COLO668 (cell line): ENCODE measurements at regions not wholly inside any gene's neighbourhood (a gene's known extent, or its start where the extent isn't known, plus 50 kb on each side); places are given as distances from the start of the nearest gene placed in this dataset.

ENCODE experiments used
- DNase-seq: peaks from one replicate; lab custom pipeline; 2025; ENCODE audit not compliant: unreplicated experiment; lab: John Stamatoyannopoulos, UW

DNA sequence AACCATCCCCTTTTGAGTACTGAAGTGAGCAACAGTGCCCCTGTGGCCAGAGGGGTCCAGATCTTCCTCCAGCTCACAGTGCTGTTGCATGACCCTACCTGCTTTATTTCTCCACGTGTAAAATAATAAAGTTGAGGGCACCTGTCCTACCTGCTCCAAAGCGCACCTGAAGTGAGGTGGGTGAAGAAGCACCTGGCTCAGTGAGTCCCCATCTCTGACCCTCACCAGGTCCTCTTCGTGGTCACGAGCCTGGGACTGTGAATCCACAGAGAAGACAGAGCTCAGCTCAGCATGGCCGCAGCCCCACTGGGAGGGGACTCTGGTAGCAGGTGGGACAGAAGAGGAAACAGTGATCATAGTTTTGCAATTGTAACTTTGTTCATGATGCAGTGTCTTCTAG is 976.7 kb upstream of the TMEM132C start:
- DNase-seq: no peak

DNA sequence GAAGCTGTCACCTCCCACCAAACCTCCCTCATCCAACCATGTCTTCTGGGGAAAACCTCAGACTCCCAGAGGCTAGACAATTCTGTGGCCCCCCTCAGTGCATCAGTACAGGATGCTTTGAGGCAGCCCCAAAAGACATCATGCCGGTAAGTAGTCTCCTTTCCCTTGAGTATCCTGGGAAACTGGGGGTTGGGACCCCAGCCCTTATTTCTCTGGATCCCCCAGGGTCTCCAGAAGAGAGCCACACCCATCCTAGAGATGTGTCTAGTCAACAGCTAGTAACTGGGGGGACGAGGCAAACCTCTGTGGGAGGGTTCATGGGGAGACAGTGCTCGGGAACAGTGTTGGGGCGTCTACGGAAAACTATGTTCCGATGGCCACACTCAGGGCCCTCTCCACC is 974.2 kb upstream of the TMEM132C start:
- no peak for DNase-seq

DNA sequence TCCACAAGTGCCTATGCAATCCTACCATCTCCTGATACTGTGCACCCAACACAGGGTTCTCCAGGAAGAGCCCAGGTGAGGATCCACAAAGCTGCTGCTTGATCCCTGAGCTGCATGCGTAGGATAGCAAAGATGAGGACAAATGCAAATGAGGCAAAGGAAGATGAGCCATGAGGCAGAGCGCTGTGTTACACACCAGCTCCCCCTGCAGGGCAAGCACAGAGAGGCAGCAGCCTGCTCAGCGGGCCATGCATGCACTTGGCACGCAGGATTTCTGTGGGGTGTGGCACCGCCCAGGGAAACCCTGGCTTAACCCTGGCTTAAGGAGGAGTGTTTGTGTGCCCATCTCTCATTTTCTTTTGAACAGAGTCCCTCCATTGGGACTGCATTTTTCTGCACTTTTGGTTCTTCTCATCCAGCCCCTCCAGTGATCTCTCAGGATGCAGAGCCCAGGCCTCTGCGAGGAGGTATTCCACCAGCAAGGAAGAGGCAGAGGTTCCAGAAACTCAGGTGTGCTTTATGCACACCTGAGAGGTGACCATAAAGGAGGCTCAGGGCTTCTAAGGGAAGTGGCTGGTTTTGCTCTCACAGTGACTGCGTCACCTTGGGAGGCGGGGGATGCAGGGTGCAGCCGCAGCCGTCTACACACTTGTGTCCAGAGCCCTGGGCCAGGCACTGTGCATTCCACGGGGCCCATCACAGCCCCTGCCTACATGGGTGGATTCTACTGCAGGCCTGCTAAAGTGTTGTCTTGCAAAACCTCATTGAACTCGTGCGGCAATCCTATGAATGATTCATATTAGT is 973.3 kb upstream of the TMEM132C start:
- DNase-seq: peak; percentile 32

DNA sequence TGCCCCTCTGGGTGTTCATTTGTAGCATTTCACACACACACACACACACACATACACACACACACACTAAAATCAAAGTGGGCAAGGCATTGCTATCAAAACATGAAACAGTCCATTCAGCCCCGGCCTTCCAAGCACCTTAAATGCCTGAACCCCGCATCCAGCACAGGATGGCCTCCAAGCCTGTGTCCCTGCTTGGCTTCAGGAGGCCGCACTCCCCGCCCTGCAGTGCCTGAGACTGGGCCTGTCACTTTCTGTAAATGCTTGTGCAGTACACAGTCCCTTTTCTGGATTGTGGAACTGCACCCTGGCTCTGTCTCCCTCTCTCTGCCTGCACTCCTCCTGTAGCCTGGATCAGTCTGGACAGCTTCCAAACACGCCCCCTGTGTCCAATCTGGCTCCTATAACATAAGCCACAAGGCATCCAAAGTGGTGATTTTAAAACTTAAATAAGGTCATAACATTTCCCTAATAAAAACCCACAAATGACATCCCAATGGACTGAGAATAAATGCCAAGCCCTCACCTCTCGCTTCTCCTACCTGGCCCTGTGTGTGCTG is 972.2 kb upstream of the TMEM132C start:
- DNase-seq: no peak

DNA sequence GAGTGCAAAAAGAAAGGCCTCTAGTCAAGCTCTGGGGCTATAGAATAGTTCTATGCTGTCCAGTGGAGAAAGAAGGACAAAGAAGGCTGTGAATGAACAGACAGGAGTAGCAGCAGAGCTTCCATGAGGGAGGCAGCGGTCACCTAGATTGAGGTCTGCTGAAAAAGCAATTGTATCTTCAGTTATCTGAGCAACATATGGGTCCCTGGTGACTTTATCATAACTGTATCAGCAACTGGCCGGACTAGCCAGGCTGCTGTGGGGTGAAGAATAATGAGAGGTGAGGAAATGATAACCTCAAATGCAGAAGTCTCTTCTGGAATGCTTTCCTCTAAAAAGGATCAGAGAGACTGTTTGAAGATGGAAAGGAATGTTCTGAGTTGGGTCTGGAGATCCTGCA is 971.3 kb upstream of the TMEM132C start:
- DNase-seq: no peak

DNA sequence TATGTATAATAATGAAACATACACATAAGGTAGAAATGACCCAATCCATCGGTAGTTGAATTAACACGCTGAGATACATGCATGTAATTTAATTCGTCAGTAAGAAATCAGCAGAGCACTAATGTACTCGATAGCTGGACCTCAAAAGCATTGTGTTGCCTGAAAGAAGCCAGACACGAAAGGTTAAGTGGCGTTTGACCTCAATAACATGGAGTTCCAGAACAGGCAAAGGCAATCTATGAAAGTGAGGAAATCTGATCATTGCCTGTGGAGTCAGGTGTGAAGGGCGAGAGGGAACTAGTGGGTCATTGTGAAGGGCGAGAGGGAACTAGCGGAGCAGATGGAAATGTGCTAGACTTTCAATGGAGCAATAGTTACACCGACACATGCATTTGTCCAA is 970.4 kb upstream of the TMEM132C start:
- no peak for DNase-seq

DNA sequence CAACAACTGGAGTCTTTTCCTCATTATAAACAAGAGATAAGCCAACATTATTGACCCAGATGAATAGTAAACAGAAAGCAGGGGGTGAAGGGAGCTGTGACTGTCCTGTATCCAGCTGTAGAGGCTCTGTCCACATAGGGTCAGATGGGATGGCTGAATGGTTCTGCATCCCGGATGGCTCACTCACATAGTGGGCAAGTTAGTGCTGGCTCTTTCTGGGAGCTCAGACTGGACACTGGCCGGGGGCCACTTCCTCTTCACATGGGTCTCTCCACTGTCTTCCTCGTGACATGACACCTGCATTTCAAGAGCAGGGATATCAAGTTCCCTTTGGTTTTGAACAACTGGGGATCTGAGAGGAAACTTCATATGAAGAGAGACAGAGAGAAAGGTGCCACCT is 969.6 kb upstream of the TMEM132C start:
- no peak for DNase-seq

DNA sequence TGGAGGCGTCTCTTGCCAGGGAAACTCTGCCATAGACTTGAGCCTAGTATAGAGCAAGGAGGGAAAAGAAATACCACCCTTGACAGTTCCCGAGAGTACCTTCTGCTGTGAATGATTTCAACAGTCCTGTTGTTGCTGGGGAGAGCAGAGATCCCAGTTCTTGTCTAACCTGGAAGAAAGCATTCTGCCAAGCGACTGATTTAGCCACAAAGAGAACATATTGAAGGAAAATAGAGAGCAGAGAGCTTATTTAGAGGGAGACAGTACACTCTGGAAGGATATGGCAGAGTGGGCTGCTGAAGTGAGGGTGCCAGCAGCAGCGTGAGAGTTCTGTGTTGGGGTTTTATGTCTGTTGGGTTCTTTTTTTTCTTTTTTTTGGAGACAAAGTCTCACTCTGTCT is 966.9 kb upstream of the TMEM132C start:
- DNase-seq: no peak

DNA sequence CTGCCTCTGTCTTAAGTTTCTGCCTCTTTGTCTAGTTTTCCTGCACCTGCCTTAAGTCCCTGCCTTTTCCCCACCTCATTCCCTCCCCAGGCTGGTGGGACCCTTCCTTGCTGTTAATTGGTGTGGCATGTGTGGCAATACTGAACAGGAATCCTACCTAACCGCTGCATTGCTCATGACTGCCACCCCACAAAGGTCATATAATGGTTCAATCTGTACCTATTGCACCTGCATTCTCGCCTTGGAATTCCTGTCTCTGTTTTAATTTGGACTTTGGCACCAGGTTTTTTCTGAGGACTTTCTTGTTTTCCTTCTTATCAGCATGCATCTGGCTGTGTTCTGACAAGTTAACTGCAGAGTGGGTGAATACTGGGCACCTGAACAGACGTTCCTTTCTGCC is 966.2 kb upstream of the TMEM132C start:
- no peak for DNase-seq

DNA sequence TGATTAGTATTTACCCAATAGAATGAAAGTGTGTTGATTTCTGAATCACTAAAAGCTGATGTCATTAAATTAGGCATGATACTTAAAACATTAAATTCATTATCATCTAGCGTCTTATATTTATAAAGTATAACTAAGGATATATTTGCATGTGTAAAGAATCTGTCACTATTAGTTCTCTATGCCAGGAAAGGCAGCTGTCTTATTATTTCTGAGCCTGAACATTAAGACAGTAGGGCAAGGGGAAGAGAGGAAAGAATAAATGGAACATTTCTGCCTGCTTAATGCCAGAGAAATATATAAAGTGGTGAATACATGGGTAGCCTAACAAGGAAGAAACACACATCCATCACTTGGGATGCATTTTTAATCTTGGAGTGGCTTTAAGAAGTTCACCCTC is 965.1 kb upstream of the TMEM132C start:
- DNase-seq: no peak

DNA sequence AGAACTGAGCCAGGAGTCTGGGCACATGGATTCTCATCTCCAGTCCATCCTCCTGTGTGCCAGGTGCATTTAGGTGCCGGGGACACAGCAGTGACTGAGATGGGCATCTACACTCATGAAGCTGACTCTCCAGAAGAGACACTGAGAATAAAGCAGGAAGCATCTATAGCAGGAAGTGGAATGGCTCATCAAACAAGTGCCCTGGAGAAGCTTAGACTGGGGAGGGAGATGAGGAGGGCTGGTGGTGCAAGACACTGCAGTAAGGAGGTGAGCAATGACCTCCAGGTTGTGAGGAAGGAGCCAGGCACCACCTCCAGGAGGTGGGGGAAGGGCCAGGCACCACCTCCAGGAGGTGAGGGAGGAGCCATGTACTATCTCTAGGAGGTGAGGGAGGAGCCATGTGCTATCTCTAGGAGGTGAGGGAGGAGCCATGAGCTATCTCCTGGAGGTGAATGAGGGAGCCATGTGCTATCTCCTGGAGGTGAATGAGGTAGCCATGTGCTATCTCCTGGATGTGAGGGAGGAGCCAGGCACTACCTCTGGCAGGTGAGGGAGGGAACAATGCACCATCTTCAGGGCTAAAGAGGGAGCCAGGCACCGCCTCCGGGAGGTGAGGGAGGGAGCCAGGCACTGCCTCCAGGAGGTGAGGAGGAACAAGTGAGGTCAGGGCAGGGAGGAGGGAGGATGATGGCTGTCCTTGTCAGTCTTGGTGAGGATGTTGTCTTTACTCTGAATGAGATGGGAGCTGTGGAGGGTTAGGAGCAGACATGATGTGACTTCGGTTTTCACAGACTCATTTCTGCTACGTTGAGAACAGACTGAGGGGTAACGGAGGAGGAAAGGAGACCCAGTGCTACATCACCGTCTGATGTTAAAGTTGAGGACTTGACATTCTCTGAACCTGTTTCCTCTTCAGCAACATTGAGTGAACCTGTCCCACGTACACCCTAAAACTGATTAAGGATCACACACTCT is 961.9 kb upstream of the TMEM132C start:
- no peak for DNase-seq

DNA sequence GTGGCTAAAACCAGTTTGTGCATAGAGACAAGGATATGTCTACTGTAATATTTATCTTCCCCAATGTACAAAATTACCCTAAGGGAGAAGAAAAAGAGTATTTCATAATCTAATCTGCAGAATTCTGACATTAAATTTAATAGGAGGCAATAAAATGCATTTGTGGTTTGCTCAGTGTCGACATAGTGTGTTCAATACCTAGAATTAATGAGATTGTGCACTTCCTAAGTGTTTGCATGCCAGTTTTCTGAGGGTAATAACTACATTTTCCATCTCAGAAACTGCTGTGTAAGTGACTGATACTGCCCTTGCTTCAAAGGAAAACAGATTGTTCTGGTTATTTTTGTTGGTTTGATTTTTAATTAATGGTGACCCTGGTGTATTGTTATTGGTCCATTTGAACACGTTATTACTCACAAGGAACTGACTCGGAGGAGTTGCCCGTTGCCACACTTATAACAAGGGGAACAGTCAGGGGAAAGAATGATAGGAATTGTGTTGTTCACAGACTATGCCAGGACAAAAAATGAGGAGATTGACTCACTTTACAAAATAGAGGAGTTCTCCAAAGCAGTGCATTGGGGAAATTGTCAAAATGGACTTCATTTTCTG is 960.3 kb upstream of the TMEM132C start:
- no peak for DNase-seq

DNA sequence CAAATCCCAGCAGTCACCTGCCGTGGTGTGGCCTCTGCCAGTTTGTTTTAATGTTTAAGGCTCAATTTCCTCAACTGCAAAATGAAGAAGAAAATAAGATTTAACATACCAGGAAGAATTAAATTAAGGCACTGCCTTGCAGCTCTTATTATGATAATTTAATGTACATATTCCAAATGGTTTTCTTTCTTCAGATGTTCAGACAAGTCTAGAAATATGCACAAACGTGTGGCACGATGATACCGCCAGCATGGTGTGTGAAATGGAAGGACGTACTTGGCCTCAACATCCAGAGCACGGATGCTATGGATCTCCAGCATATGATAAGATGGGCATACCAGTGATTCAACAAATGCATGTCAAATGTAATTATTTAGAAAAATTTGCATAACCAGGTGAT is 959.4 kb upstream of the TMEM132C start:
- no peak for DNase-seq

DNA sequence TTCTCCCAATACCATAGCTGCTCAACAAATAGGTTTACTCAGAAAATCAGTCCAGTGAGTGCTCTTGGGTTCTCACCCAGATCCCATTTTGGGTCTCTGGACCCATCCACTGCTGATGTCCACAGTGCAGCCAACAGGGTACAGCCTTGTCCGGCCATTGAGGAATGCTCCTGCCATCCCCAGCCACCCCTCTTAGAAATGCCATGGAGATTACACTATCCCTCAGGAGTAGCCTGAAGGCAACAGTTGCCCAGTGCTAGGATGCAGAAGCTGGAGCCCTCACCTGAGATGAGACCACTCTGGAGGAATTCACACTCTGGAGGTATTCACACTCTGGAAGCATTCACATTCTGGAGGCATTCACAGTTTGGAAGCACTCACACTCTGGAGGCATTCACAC is 958.8 kb upstream of the TMEM132C start:
- no peak for DNase-seq

DNA sequence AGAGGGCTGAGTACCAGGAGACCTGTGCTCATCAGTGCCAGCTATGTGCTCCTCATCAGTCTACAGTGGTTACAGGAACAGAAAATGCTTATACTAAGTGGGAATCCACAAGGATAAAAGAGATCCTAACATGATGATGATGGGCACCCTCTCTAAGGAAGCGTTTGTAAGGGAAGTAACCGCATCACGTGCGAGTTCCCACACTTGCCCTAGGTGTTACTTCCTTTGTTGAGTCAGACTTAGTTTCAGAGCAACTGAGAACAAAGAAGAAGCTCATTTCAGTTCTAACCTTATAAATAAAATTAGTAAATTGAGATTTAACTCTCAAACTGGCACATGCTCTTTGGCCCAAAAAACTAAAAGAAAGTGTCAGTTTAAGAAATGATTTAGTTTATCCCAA is 956.4 kb upstream of the TMEM132C start:
- DNase-seq: no peak

DNA sequence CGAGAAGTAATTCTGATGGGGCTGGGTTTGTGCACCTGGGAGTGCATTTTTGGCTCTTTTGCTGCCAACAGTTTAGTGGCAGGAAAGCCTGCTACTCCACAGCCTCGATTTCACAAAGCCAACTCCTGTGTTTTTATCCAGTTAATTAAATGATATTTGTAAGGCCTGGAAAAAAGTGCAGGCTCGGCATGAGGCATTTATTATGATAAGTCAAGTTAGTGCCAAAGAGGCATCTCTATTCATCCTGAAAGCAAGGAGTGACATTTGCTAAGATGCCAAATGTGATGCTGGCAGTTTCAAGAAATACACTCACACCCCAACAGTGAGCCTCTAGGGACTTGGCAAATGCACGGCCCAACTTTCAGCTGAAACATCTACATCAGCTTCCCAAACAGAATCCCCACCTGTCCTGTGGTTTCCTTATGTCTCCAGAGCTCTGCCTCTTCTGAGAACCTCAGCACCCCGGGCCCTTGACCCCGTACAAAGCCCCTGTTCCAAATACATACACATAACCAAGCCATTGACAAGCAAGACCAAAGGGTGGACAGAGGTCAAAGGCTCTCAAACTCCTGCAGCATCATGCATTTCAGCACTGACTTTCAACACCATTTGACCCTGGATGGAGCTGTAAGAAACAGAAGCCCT is 955.1 kb upstream of the TMEM132C start:
- no peak for DNase-seq

DNA sequence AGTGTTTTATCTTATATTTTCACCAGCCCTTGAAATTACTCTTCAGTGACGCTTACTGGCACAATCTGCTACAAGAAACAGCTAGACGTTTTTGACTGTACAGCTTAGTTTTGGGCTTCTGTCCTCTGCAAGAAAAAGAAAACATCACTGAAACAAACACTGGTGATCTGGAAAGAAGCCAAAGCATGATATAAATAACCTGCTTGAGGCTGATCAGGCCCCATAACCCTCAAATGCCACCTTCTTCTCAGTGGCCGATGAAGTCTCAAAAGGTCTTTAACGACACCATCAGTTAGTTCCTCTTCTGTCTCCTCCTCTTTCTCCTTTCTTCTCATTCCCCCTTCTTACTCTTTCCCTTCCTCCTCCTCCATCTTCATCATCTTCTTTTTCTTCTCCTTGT is 942.3 kb upstream of the TMEM132C start:
- no peak for DNase-seq

DNA sequence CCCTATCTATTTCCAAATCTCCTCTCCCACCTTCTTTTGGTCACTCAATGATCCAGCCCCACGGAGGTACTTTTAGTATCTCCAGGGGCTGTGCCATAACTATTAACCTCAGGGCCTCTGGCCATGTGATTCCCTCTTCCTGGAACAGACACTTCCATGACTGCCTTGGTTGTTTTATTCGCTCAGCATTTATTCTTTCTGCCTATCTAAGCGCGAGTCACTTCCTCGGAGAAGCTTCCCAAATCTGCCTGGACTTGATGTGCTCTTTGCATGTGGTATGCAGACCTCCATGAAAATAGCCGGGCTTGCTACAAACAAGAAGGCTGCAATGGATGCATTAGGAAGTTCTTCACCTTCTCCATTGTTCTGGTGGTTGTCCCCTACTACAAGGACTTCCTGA is 939.0 kb upstream of the TMEM132C start:
- DNase-seq: no peak

DNA sequence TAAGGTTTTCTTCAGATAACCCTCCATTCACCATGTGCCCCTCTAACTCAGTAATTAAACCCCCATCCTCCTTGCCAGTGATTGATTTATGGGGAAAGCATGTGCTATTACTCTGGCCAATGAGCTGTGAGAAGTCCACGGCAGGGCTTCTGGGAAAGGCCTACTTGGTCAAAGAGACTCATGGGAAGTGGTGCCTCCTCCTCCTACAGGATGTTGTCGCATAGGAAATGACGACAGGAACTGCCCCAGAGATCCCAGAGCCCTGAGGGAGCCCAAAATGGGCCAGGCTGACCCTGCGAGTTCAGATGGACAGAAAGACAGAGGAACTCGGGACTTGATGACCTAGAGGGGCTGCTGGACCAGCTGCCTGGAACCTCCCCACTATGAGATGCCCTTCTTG is 938.1 kb upstream of the TMEM132C start:
- DNase-seq: no peak

DNA sequence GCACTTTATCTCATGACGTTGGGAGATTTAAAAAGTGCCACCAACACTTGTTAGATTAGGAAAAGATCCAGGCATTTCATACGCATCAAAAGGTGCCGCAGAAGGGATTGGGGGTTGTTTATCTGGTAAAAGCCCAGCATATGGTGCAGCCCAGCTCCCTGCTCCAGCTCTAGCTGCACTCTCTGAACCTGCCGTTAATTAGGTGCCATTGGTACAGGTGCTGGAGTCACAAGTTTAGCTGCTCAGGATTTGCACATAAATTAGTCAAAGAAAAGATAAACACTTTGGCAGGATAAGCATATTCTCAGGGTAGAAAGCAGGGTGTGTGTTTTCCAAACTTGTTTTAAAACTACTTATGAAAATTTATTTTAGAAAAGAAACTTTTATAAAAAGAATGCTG is 932.6 kb upstream of the TMEM132C start:
- no peak for DNase-seq
